ENCODE measurements at regions not wholly inside any gene's neighbourhood (a gene's known extent, or its start where the extent isn't known, plus 50 kb on each side); places are given as distances from the start of the nearest gene placed in this dataset.
A peak's percentile ranks its signal among the peaks of the same experiment; 100 is the strongest.

DNA sequence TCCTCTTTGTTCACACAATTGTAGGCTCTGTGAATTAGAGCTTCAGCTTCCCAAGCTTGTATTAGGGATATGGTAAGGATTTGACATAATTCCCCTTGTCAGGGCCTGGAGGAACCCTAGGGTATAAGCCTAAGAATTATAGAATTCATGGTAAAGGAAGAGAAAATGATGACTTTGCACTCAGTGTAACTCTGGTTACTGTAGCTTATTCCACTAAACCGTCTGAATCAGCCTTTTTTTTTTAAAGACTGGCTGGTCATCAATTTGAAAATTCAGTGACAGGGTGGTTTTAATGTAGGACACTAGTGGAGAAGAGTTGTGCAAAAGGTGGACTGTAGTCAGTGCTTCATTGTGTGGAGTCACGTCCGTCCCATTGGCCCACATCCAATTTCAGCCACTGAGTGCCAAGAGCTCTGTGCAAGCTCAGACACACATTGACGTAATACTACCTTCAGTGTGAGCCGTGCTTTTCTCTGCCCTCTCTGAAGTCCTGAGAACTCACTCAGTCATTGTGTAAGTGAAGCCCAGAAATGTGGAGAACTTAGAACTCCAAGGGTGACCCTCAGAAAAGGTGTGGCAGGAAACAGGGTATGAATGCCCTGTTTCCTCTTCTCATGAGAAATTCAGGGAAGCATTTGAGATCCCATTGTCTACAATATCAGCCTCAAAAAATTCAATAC, 449.8 kb downstream of the C4orf33 start:
- DNase-seq (ENCODE audit: low read depth in 2 of 2) = no peak

DNA sequence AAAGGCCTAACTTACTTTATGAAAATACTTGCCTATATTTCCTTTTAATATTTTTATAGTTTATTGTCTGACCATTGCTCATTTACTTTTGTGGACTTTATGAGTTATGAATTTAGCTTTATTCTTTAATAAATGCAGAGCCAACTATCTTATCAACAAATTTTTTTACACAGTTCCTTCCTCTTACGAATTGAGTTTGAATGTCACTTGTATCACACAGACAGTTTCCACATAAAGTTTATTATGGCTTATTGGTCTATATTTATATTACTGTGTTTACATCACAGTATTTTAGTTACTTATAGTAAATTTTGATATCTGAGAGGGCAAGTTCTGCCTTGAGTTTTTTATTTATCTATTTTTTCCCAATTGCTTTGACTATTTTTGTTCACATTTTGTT, 450.6 kb downstream of the C4orf33 start:
- DNase-seq (ENCODE audit: low read depth in 2 of 2) = no peak

DNA sequence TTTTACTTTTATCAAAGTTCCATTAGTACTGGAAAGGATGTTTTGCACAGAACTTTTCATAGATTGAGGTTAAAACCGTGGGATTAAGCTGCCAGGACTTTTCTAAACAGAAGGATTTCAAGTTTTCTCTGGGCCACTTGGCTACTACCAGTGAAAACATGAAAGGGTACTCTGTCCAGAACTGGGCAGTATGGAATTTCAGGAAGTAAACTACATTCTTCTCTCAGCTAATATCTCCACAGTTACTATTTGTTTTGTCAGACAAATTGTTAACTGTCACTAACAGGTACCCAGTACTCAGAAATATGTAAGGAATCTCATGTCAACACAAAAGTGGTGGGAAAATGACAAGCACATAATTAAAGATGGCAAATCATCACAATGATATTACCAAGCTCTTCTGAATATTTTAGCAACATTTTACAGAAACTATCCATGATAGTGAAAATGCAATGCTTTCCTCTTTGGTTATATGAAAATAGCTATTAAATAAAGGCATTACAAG, 454.4 kb downstream of the C4orf33 start:
- DNase-seq (ENCODE audit: low read depth in 2 of 2) = no peak

DNA sequence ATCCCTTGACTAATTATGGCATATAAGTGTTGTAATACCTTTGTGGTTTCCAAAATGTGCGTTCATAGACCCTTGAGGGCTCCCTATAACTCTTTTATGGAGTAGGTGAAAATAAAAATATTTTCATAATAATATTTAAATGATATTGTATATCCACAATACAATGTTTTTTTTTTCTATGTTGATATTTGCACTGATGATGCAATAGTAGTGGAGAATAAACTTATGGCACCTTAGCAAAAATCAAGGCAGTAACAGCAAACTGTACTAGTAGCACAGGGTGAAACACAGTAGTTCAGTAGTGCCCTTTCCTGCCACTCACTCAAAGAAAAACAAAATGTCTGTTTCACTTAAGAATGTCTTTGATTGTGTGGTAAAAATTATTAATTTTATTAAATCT, 465.3 kb downstream of the C4orf33 start:
- DNase-seq (ENCODE audit: low read depth in 2 of 2) = no peak

DNA sequence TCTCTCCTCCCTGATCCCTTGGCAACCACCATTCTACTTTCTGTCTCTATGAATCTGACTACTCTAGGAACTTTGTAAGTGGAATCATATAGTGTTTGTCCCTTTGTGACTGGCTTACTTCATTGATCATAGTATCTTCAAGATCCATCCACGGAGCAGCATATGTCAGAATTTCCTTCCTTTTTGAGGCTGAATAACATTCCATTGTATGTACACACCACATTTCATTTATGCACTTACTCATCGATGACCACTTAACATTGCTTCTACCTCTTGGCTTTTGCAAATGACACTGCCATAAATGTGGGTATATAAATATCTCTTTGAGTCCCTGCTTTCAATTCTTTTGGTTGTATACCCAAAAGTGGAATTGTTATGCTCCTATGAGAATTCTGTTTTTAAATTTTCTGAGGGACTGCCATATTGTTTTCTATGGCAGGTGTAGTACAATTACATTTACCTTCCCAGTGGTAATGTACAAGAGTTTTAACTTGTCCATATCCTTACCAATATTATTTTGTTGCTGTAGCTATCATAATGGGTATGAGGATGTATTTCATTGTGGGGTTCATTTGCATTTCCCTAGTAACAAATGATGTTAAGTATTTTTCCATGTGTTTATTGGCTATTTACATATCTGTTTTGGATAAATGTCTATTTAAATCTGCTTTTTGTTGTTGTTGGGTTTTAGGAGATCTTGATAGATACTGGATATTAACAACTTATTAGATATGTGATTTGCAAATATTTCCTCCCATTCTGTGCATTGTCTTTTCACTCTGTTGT, 466.1 kb downstream of the C4orf33 start:
- DNase-seq (ENCODE audit: low read depth in 2 of 2) = no peak

DNA sequence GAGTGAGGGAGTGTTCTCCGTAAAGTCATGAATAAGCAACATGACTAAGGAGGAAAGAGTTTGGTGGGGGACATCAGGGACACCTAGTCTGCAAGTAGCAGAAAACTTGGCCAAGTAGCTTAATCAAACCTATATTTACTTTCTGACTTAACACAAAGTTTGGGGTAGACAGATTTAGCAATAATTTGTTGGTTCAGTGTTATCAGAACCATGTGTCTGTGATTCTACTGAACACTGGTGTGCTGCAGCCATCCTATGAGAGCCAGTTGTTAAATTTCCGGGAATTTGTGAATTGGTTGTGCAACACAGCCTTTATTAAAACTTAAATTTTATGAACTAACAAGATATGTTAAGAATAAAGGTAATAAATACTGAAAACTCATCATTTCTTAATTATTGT, 469.3 kb downstream of the C4orf33 start:
- DNase-seq (ENCODE audit: low read depth in 2 of 2) = no peak

DNA sequence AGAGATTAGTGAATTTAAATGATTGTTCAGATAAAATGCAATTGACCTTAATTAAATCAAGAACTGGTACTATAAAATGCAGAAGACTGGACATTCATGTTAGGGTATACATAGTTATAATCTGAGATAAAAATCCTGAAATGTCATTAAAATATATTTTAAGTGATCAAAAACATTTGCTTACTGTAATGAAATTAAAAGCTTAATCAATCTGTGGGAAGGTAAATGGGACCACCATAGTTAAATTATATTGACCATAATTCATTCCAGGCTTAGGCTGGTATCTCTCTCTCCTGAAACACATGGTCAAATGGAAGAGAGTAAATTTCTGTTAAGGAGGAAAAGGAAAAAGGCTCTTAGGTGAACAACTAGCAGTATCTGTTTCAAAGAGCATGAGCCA, 474.4 kb downstream of the C4orf33 start:
- DNase-seq (ENCODE audit: low read depth in 2 of 2) = no peak

DNA sequence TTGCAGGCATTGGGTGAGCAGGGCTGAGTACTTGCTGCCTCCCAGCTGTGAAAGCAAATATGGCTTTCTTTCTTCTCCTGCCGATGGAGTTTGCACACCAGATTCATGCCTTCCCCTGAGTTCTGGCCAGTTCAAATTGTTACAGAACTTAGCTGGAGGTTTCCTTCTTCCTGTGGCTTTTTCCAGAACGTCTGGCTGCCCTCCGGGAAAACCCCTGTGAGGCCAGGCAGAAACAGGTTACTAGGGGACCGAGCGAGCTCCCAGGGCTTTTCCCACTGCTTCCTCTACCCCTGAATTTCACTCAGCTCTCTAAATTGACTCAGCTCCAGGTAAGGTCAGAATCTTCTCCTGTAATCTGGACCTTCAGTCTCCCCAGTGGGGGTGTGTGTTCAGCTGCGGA, 482.4 kb downstream of the C4orf33 start:
- no peak for DNase-seq (ENCODE audit: low read depth in 2 of 2)

DNA sequence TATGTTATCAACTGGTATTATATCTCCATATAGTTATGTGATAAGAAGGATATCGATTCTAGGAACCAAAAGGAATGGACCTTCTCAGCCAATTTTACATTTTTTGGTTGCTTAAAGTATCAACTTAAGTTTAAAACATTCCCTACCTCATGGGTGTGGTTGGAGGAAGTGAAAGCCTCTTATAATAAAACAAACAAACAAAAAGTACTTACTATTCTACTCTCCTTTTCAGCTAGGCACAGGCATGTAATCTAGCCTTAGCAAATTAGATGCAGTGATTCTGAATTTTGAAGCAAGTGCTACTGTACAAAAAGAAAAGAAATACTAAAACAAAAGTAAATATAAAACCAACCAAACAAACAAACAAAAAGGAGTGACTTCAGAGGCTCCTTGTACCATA, 485.4 kb downstream of the C4orf33 start:
- DNase-seq (ENCODE audit: low read depth in 2 of 2) = no peak

DNA sequence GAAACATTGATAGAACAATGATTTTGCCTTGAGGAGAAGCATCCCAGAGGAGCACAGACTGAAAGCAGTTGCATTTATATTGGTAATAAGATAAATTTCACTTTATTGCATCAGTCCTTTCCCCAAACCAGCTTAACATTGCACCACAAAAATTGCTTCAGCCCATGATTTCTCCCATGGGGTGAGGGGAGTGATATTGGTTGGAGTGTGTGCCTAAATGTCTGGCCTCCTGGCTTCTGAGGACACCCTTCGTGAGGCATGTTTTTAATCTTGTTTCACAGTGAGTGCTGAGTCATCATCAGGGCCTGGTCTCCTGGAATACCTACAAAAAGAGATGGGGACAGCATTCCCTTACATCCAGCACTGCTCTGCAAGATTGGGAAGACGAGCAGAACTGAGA, 487.9 kb downstream of the C4orf33 start:
- DNase-seq (ENCODE audit: low read depth in 2 of 2) = no peak

DNA sequence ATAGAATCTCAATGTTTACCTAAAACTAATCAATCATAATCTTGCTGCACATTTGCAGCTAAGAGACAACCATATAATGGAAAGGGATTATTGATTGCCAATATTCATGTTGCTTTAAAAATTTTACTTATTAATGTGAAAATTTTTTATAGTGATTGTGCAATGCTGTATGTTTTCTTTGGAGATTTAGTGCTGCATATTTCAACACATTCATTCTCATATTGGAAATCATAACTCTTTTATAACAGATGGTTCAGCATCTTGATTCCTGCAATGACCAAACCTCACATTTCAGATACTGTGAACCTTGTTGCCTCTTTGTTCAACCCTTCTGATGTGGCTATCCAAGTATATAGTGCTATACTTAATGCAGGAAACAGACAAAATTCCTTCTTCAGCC, 502.6 kb downstream of the C4orf33 start:
- no peak for DNase-seq (ENCODE audit: low read depth in 2 of 2)

DNA sequence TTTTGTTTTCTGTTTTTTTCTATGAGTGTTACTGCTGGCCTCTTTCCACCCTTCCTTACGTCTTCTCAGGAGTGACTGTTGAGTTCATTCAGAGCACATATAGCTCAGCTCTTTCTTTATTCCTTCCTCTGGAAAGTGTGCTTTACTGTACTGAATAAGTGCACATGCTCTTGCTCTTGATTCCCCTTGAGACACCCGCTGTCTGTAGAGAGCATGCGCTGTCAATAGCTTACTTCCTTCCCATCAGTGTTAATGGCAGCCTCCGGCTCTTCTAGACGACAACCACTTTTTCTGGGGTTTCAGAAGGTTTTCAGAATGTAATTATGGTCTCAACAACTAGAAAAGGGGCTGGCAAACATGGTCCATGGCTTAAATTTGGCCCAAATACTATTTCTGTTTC, 504.9 kb downstream of the C4orf33 start:
- no peak for DNase-seq (ENCODE audit: low read depth in 2 of 2)

DNA sequence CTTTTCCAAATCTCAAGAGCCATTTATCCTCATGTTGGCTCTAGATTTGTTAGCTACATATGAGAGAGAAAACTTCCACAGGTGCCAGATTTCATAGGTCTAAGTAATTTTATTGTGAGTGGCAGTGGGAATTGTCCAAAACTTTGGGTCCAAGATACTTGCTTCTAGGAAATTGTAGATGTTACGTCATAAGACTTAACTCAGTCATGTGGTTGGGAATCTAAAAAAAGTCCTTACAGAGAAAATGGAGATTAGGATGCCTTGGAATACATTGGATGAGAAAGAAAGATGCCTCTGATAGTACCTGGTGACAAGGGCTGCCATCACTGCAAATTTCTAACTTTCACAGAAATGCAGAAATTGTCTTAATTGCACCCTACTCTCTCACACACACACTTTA, 506.5 kb downstream of the C4orf33 start:
- no peak for DNase-seq (ENCODE audit: low read depth in 2 of 2)

DNA sequence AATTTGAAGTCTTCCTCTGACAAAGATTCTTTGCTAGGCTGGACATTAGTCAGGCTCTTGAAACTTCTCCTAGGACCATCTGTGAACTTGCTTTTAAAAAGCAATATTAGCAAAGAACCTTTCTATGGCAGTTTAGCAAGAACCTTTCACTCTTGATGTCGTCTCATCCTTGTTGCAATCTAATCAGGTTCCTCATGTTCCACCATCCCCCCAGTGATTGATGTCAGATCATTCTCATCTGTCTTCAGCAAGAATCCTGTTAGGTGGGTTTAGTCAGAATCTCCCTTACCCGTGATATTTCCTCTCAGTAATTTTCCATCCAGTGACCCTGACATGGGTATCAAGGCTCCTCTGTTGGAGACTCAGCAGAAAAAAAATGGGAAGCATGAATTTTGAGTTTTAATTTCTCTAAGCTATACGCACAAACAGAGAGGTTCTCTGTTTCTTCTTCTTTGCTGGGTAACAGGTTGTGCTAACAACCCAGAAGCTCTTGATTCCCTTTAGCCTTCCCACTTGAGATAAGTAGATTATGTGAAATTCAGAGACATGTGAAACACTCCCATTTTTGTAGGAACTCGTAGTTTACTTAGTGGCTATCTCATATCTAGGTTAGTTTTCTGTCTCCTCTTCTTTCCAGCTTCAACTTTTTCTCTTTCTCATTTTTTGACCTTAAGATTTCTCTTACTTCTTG, 507.4 kb downstream of the C4orf33 start:
- DNase-seq (ENCODE audit: low read depth in 2 of 2) = no peak

DNA sequence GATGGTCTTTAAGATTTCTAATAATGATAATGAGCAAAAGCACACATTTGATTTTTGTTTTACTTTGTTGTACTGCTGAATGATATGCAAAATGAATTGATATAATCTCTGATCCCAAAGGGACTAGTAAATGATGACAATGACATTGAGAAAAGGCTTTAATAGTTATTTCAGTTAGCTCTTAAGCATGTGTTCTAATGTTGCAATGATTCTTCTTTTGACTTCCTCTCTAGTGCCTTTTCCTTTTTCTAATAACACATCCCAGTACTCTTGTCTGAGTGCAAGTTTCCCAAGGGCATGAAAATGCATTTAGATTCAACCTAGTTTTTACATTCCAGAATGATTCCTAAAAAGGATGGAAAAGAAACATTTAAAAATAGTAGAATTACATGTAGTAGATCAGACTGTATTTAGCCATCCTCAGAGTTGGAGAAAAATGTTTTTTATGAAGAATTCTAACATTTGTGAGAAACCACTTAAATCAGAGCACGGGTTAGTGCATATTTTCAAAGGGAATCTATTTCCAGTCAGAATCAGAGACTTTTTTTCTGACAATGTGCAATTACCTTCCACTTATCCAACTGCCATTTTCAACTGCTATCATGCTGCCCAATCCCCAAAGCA, 508.8 kb downstream of the C4orf33 start:
- DNase-seq (ENCODE audit: low read depth in 2 of 2) = no peak

DNA sequence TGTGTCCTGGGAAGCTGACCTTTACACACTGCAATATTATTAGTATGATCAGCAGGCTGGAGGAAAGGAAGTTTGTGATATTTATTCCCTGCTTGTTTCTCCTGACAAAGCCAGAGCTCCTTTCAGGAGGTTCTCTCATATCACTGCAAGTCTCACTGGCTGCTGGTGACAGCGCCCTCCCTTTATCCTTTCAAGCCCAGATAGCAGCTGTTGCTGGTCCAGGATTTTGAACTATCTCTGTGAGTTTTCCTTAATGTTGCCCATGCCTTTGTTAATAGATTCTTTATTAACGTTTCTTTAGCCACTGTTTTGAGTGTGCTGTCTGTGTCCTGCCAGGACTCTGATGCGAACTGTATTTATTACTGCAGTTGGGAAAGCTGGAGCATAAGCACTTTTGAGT, 518.7 kb downstream of the C4orf33 start:
- no peak for DNase-seq (ENCODE audit: low read depth in 2 of 2)

DNA sequence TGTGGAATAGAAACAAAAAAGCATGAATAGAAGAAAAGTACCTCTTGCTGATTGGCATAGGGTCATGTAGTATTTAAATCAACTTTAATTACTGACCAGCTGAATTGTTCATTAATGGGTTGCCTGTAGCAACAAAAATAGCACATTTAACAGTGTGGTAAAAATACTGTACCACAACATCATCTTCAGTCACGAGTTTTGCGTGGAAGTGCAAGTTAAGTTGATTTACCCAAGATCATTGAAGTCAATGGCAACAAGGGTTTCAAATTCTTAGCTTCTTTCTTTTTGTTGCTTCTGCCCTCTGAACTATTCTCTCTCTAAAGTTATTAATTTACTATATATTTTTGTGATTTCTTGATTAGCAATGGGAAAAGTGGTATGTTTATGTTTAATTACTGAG, 526.6 kb downstream of the C4orf33 start:
- no peak for DNase-seq (ENCODE audit: low read depth in 2 of 2)

DNA sequence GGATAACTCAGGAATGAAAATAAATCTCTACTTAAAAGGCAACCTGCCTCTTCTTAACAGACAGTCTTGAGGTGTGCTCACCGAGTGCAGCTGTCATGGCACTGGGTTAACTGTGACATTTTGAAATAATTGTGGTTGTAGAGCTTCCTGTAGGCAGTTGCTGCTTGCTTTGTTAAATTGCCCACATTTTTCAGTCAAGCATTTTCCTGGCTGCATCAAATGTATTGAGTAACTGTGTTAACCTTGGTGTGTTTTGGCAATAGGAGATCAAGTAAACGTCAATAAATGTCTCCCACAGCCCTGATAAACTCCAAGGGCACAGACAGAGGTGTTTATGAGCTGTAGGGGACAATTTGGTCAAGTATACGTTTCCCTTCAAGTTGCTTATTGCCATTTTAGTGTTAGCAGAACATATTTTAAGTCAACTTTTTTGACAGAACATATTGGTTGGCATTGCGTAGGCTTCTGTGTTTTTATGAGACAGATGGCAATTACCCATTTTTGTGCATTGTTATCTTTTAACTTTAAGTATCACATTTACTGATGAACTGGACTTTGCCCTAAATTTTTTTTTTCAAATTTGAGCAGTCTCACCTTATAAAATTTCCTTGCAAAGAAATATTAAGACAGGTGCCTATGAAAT, 527.4 kb downstream of the C4orf33 start:
- DNase-seq (ENCODE audit: low read depth in 2 of 2) = no peak

DNA sequence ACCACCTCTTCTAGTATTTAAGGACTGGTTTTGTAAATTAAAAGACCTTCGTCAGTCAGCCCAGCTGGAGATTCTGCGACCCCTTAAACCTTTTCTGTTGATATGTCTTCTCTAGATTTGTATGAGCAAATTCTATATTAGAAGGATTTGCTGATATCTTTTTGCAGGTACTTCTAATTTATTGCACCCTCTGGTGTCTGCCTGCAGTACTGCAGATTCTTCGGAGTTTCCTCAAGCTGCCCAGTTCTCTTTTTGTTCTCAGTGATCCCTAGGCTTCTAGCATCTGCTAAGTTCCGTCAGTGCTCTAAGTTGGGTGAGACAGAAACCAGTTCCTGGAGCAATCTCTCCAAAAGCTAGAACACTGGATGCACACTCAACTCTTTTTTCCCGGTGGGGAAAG, 545.2 kb downstream of the C4orf33 start:
- peak in 1 of 2 donors; percentile 5 for DNase-seq (ENCODE audit: low read depth in 2 of 2)

DNA sequence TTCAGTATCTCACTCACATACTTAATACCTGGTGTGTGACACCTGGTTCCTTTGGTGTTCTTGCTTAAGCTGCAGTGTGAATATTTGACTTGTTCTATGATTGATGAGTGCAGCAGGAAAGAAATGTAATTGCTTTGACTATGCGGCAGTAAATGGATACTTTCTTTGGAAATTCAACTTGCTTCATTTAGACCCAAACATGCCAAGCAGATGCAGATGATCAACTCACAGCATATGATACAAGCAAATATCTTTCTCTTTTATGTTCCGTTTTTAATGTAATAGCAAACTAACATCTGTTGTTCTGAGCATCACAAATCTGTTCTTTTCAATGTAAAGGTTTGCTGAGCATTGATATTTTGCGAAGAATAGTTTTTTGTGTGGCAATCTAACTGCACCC, 549.5 kb downstream of the C4orf33 start:
- DNase-seq (ENCODE audit: low read depth in 2 of 2) = no peak

DNA sequence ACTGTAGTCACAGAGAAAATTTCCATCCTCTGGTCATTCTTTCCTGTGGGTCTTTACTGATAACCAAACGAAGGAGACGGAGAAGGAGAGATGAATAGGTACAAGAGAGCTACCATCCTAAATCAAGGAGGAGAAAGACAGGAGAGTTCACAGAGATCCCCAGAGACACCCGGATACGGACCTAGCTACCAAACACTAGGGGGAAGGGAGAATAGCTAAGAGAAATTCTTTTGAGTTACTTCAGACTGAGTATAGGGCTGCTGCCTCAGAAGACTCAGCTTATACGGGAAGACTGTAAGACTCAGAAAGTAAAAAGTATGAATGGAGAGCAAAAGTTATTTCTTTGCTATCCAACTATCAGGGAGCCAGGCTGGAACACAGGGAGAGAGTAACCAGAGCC, 572.1 kb downstream of the C4orf33 start:
- DNase-seq (ENCODE audit: low read depth in 2 of 2) = no peak

DNA sequence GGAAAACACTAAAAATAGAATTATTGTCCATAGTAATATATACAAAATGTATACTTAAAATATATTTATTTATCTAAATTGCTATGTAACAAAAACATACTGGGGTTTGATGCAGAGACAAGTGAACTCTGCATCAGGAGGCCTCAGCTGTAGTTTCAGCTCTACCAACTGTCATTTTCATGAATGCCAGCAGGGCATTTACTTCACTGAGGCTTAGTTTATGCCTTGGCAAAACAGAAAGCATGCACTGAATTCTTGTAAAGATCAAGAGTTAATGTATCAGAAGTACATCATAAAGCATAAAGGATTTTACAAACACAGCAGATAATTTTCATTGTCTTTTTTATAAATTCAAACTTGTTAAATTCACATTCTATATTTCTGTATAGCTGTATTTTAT, 577.0 kb downstream of the C4orf33 start:
- no peak for DNase-seq (ENCODE audit: low read depth in 2 of 2)

All from activated CD8-positive, alpha-beta memory T cell treated with anti-CD3 and anti-CD28 coated beads for 4 hours (primary cell).